GM18867 (cell line): ENCODE measurements at regions not wholly inside any gene's neighbourhood (a gene's known extent, or its start where the extent isn't known, plus 50 kb on each side); places are given as distances from the start of the nearest gene placed in this dataset.
"Not testable (repeated sequence)": the region's sequence is repeated elsewhere in the genome, so short reads cannot be mapped to it uniquely, and the experiment has no call there.

Experiments used
- ATAC-seq: cut with Tn5 transposase; IDR thresholded peaks from one replicate; pipeline ENCODE4 v1.9.1; 2021; ENCODE audit warnings: mild to moderate bottlenecking, moderate library complexity; ENCODE audit not compliant: unreplicated experiment

- no peak for ATAC-seq
These were observed 95.8 kb upstream of the TBCA start for GRCh38 chr5:77871946-77872345.

- ATAC-seq: no peak
These were observed 94.9 kb upstream of the TBCA start for GRCh38 chr5:77871016-77871415.

GRCh38 chr5:77869116-77869798 lies 93.1 kb upstream of the TBCA start:
- peak; percentile 47 for ATAC-seq

DNA sequence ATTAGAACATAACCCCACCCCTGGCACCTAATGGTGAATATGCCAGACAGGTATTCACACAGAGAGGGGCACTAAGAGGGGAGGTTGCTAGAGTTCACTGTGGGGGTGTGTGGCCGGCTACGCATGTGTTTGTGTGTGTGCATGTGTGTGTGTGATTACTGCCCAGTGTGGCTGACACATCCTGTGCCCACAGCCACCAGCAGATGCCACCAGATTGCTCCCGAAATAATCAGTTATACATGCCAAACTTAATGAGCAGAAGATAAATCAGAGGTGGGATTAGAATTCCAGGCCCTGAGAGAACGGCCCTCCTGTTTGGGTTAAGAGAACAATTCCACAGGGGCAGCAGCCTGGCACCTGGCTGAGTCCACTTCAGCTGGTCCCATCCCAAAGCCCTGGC lies 91.8 kb upstream of the TBCA start:
- ATAC-seq: no peak

- no peak for ATAC-seq
These were observed 91.1 kb upstream of the TBCA start for GRCh38 chr5:77867194-77867691.

DNA sequence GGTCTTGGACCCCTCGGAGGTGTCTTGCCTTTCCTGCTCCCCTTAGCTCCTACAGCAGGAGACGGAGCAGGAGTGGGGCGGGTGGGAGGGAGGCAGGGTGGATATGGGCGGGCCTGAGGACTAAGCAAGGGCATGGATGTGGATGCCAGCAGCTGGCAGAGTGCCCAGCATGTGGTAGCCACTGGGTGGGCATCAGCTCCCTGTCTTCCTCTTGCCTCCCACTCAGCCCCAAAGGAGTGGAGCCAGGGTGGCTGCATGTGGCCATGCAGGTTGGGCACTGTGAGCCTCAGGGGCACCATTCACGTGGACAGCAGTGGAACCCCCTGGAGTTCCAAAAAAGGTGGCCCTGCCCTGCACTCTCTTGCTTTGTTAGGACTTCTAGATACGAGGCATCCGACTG lies 90.1 kb upstream of the TBCA start:
- ATAC-seq: no peak

DNA sequence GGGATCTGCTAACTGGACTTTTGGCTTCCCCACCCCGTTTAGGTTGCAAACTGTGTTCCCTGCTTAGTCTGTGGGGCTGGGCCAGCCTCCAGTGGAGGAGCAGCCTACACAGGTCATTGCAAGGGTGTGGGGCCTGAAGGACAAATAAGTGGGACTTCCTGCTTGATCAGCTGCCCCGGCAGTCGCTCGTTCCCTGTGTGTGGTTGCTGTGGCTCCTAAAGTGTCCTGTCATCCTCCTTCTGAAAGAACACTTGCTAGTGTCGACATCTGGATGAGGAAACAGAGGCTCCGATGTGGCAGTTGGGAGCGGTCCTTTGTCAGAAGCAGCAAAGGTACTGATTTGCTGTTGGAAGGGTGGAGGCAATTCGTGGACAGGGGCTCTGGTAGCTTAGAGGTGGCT lies 88.9 kb upstream of the TBCA start:
- no peak for ATAC-seq

- ATAC-seq: no peak
These were observed 87.0 kb upstream of the TBCA start for GRCh38 chr5:77863181-77863580.

GRCh38 chr5:77861576-77861975 lies 85.4 kb upstream of the TBCA start:
- ATAC-seq: no peak

DNA sequence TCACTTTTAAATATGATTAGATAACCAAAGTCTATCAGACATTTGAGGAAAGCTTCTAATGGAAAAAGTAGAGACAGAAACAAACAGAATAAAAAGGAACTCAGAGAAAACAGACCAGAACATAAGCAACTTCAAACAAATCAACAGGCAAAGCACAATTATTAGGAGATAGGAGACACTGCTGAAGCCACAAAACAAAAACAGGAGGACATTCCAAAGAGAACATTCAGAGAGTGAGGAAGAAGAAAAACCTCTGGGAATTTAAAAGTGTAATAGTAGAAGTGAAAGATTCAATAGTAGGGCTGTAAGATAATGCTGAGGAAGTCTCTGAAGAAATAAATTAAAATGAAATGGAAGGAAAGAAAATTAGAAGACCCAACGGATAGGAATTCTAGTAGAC lies 83.2 kb upstream of the TBCA start:
- ATAC-seq: no peak

DNA sequence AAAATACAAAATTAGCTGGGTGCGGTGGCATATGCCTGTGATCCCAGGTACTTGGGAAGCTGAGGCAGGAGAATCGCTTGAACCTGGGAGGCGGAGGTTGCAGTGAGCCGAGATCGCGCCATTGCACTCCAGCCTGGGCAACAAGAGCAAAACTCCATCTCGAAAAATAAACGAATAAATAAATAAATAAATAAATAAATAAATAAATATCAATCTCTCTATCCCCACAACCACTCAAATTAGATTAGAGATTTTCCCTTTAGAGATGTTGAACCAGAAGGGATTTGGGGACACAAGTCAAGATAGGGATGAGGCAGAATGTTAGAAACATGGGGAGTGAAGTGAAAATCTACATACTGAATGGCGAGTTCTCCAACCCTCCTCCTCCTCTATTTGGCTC lies 82.5 kb upstream of the TBCA start:
- ATAC-seq: not testable (repeated sequence)

DNA sequence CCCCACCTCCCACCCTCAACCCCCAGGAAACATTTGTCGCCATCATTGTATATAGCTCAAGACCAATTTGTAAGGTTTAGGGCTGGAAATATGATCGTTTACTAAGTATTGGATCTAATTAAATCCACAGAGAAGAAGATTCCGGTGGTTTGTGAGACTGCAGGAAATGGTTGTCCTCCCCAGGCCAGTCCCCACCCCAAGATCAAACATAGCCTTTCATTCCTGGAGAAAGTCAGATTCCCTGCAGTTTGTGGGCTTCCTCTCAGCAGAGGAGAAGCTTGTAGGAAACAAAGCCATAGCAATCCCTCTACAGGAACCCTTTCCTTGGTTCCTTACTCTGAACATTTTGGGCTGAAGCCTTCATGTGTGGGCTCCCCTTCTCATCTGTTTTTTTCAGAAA lies 79.2 kb upstream of the TBCA start:
- no peak for ATAC-seq

GRCh38 chr5:77853353-77853907 lies 77.3 kb upstream of the TBCA start:
- no peak for ATAC-seq

GRCh38 chr5:77852514-77853352 lies 76.6 kb upstream of the TBCA start:
- ATAC-seq: peak; percentile 71

DNA sequence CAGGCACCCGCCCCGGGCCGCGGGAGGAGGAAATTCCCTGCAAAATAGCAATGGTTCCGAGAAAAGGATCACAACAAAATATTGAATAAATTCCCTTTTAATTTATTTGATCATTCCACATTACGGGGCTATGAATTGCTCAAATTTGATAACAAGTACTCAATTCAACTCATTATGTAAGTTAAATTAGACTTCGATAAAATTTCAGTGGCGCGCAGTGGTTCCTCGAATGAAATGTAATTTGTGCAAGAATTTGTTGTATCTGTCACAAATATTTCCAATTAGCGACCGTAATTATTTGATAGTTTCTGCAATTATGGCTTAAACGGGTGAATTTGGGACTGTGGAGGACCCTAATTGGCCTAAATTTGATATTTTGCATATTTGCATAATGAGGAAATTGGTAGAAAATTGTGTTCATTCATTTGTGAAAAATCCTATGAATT lies 76.0 kb upstream of the TBCA start:
- ATAC-seq: no peak

DNA sequence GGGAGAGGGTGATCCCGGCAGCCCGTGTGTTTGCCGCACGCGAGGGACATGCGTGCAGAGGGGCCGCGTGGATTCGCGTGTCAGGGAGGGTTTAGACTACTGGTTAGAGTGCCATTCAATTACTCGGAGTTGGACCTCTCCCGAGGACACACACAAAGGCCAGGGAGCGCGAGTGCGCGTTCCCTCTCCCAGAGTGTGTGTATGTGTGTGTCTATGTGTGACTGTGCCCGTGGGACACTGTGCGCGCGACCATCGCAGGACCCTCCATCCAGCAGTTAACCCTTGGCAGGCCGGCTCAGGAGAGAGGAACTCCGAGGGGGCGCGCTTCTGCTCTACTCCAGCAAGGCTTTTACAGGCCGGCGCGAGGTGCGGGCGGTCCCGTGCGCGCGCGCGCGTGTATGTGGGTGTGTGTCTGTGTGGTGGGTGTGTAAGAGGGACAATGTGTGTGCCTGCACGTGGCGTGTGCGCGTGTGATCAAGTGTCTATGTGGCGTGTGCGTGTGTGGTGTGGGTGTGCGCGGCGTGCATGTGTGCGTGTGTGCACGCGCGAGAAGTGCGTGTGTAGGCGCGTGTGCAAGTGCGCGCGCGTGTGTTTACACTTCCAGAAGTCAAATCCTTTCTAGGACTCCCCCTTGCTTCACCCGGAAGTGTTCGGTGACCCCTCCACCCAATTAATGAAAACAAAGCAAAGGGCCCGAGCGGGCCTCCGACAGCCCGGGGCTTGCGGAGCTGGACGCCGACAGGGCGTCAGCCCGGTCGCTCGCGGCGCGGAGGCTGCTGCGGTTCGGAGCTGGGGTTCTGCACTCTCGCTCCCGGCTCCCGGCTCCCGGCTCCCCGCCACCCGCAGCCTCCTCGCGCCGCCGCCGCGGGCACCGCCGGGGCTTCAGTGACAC lies 75.3 kb upstream of the TBCA start:
- no peak for ATAC-seq

GRCh38 chr5:77850536-77851175 lies 74.5 kb upstream of the TBCA start:
- ATAC-seq: no peak

DNA sequence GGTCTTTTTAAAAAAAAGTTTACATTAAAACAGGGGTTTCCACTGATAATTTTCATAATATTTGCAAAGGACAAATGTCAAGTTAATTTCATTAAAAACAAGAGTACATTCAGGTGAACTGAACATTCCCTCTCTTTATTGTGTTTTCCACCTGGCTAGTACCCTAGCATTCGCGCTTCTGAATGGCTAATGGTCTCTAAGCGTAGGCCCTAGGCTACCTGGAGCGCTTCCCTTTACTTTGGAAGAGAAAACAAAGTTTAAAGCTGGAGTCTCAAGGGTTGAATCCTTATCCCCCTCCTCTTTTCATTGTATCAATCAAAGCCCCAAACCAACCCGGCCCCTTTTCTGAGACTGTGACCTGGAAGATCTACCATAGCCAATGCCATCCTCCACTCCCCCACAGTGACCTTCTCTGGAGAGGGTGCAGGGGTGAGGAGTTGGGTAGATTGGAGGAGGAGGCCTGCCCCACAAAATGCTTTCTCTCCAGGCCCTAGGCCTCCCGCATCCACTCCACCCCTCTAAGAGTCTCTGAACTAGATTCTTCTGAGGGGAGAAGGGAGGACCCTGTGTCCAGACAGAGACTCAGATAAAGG lies 73.3 kb upstream of the TBCA start:
- no peak for ATAC-seq

DNA sequence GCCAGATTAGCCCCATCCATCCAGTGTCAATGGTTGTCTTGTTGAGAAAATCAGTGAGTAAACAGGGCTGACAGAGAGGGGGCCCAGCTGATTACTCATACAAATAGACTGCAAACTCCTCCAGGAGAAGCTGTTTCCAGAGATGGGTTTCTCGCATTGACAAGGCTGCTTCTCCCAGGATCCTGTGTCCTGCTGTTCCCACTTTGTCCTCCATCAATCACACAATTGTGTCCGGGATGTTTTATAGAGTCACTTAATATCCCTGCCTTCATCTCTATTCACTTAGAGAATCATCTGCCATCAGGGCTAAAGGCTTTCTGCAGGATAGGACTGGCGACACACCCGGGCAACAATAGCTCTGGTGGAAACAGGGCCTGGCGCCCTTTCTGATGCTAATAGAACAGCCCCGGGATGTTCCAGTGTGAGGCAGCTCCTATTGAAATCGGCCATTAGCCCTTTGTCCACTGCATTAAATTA lies 71.7 kb upstream of the TBCA start:
- no peak for ATAC-seq

- no peak for ATAC-seq
These were observed 71.0 kb upstream of the TBCA start for GRCh38 chr5:77847129-77847460.
